ENCODE measurements at regions not wholly inside any gene's neighbourhood (a gene's known extent, or its start where the extent isn't known, plus 50 kb on each side); places are given as distances from the start of the nearest gene placed in this dataset.

DNA sequence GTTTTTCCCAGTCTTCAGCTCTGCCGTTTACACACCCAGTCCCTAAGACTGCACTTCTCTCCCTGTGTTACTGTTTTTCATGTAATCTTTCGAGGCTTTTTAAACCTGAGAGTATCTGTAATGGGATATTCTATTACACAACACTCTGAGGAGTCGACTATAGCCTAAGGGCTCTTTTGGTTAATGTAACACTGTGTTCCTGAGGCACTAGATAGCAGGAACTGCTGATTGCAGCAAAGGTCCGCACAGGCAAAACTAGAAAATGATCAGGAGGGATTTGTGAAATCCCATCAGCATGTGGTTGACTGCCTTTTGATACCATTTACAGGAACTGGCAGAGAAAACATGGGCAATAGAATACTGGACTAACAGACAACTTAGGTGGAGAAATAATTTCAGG, 512.3 kb upstream of the RAG2 start (continued):
- TF ChIP-seq ZBTB40 (IDR thresholded peaks at IDR 0.05; ENCODE audit: borderline replicate concordance) (no peak), ESRRA (IDR thresholded peaks at IDR 0.05; ENCODE audit: low read length) (no peak), HDAC2 (IDR thresholded peaks at IDR 0.05) (no peak), JUNB (IDR thresholded peaks at IDR 0.05) (no peak), ZSCAN29 (IDR thresholded peaks at IDR 0.05) (no peak), TAF1 (IDR thresholded peaks at IDR 0.05; ENCODE audit: borderline replicate concordance, low read depth, low read length) (no peak), MEF2B (IDR thresholded peaks at IDR 0.05; ENCODE audit: partially characterized antibody, poor library complexity, severe bottlenecking) (no peak), NR2C1 (IDR thresholded peaks at IDR 0.05) (no peak), ETV6 (conservative IDR thresholded peaks at IDR 0.05 in 1 of 2, IDR thresholded peaks at IDR 0.05 in 1 of 2; ENCODE audit: borderline replicate concordance in 1 of 2, low read depth in 1 of 2) (no peak), NR2C2 (IDR thresholded peaks at IDR 0.05; ENCODE audit: borderline replicate concordance, control insufficient read depth, insufficient read length, low read depth) (no peak), ZNF24 (IDR thresholded peaks at IDR 0.05) (no peak)
- TF ChIP-seq, protein P1, sequence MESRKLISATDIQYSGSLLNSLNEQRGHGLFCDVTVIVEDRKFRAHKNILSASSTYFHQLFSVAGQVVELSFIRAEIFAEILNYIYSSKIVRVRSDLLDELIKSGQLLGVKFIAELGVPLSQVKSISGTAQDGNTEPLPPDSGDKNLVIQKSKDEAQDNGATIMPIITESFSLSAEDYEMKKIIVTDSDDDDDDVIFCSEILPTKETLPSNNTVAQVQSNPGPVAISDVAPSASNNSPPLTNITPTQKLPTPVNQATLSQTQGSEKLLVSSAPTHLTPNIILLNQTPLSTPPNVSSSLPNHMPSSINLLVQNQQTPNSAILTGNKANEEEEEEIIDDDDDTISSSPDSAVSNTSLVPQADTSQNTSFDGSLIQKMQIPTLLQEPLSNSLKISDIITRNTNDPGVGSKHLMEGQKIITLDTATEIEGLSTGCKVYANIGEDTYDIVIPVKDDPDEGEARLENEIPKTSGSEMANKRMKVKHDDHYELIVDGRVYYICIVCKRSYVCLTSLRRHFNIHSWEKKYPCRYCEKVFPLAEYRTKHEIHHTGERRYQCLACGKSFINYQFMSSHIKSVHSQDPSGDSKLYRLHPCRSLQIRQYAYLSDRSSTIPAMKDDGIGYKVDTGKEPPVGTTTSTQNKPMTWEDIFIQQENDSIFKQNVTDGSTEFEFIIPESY (IDR thresholded peaks at IDR 0.05) = no peak

All from GM12878 (cell line).